Upper lobe of left lung (tissue), 6 donors: ENCODE measurements at regions not wholly inside any gene's neighbourhood (a gene's known extent, or its start where the extent isn't known, plus 50 kb on each side); places are given as distances from the start of the nearest gene placed in this dataset.

Experiments used
- ATAC-seq, 2 donors: fragments of 200-7000 bp; cut with Tn5 transposase; one replicate each; pipeline ENCODE4 v1.9.1; 2022; ENCODE audit warnings: mild to moderate bottlenecking in 2 of 2, moderate library complexity in 2 of 2; ENCODE audit not compliant: low FRiP score in 2 of 2
- DNase-seq, 2 donors: peaks; one replicate each; pipeline ENCODE4 v3.0.0-alpha.2; 2019 to 2020
- H3K27ac ChIP-seq, 4 donors: fragments of 200-600 bp; sonication (generic); one replicate each; pipeline ENCODE4 v1.5.1; 2016 to 2019
- H3K27me3 ChIP-seq, 4 donors: fragments of 200-600 bp; sonication (generic); one replicate each; pipeline ENCODE4 v1.5.1; 2017 to 2019
- H3K36me3 ChIP-seq, 4 donors: fragments of 200-600 bp; sonication (generic); one replicate each; pipeline ENCODE4 v1.5.1; 2016 to 2019
- H3K4me1 ChIP-seq, 4 donors: fragments of 200-600 bp; sonication (generic); one replicate each; pipeline ENCODE4 v1.5.1; 2018 to 2019
- H3K4me3 ChIP-seq, 4 donors: fragments of 200-600 bp; sonication (generic); one replicate each; pipeline ENCODE4 v1.5.1; 2017 to 2019; ENCODE audit warnings: mild to moderate bottlenecking in 2 of 4, moderate library complexity in 1 of 4
- H3K9me3 ChIP-seq, 4 donors: fragments of 200-600 bp; sonication (generic); one replicate each; pipeline ENCODE4 v1.5.1; 2018 to 2019
- EP300 ChIP-seq, 4 donors: sonication (generic); formaldehyde crosslinking; IDR thresholded peaks; one replicate each; pipeline ENCODE4 v1.5.1; 2017; ENCODE audit warnings: antibody characterized with exemption in 4 of 4, control low read depth in 2 of 4
- POLR2A ChIP-seq, 4 donors: fragments of 450-650 bp; IDR thresholded peaks; one replicate each; pipeline ENCODE4 v1.5.1; 2016 to 2017; ENCODE audit warnings: antibody characterized with exemption in 4 of 4, mild to moderate bottlenecking in 2 of 4
- POLR2AphosphoS5 ChIP-seq, 2 donors: sonication (generic); formaldehyde crosslinking; IDR thresholded peaks; one replicate each; pipeline ENCODE4 v1.5.1; 2017; ENCODE audit warnings: antibody characterized with exemption in 2 of 2
- WGBS, 2 donors: methylation state at CpG; one replicate each; pipeline ENCODE4 v1.1.5; 2017 to 2018; 5-methylcytosine and 5-hydroxymethylcytosine counted together
- TF ChIP-seq, protein P1 (sequence below), 6 experiments: fragments of 450-650 bp in 4 of 6; fragments of 200-600 bp in 2 of 6; sonication (generic) in 2 of 6; IDR thresholded peaks; one replicate each; pipeline ENCODE4 v1.5.1; 2016 to 2019; ENCODE audit warnings: antibody characterized with exemption in 6 of 6
- donor health status: DM: no; HTN: no; CAD: no; lungs with moderate emphysema.
- donor health status: DM: no; HTN: yes; CAD: no; lungs with severe emphysema.

- Histone ChIP-seq H3K4me1 (no peaks in the 10 kb centered on the region), H3K36me3 (no peaks in the 10 kb centered on the region), H3K4me3 (no peak overlapping the region), H3K9me3 (no peaks in the 10 kb centered on the region), H3K27ac (no peak overlapping the region), H3K27me3 (no peaks in the 10 kb centered on the region)
- ATAC-seq = no peak
- TF ChIP-seq, protein P1, sequence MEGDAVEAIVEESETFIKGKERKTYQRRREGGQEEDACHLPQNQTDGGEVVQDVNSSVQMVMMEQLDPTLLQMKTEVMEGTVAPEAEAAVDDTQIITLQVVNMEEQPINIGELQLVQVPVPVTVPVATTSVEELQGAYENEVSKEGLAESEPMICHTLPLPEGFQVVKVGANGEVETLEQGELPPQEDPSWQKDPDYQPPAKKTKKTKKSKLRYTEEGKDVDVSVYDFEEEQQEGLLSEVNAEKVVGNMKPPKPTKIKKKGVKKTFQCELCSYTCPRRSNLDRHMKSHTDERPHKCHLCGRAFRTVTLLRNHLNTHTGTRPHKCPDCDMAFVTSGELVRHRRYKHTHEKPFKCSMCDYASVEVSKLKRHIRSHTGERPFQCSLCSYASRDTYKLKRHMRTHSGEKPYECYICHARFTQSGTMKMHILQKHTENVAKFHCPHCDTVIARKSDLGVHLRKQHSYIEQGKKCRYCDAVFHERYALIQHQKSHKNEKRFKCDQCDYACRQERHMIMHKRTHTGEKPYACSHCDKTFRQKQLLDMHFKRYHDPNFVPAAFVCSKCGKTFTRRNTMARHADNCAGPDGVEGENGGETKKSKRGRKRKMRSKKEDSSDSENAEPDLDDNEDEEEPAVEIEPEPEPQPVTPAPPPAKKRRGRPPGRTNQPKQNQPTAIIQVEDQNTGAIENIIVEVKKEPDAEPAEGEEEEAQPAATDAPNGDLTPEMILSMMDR (IDR thresholded peaks at IDR 0.05) = no peak
- no peak for TF ChIP-seq POLR2A (IDR thresholded peaks at IDR 0.05)
- TF ChIP-seq POLR2AphosphoS5 (IDR thresholded peaks at IDR 0.05) = no peak
- TF ChIP-seq EP300 (IDR thresholded peaks at IDR 0.05) = no peak
- WGBS, 2 donors = 38 to 73% methylated on average over 2 to 5 of the region's 5 CpGs
- DNase-seq = no peak
Measured at GRCh38 chr2:187994464-187995331, 297.0 kb upstream of the GULP1 start.

DNA sequence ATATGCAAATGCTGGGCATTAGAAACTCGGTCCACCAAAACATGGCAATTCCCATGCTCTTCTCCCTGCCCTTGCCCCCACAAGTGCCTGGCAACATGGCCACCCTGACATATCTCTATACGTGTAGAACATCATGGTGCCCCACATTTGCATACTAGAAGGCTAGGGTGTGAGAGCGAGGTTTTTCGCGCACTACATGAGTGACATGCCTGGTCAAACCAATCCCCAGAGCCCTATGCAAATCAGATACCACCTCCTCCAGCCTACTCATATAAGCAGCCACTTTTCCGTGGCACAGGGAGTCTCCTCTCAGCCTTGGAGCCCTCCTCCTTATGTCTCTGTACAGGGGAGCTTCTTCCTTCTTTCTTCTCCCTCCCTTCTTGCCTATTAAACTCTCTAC, 296.1 kb upstream of the GULP1 start:
- Histone ChIP-seq H3K27me3 (no peaks in the 10 kb centered on the region), H3K36me3 (no peaks in the 10 kb centered on the region), H3K27ac (no peak overlapping the region), H3K4me3 (no peak overlapping the region), H3K9me3 (no peaks in the 10 kb centered on the region), H3K4me1 (no peaks in the 10 kb centered on the region)
- TF ChIP-seq POLR2A (IDR thresholded peaks at IDR 0.05) = no peak
- TF ChIP-seq EP300 (IDR thresholded peaks at IDR 0.05) = no peak
- no peak for ATAC-seq
- 80 to 90% methylated on average over 6 of the region's 6 CpGs for WGBS, 2 donors
- DNase-seq = no peak

DNA sequence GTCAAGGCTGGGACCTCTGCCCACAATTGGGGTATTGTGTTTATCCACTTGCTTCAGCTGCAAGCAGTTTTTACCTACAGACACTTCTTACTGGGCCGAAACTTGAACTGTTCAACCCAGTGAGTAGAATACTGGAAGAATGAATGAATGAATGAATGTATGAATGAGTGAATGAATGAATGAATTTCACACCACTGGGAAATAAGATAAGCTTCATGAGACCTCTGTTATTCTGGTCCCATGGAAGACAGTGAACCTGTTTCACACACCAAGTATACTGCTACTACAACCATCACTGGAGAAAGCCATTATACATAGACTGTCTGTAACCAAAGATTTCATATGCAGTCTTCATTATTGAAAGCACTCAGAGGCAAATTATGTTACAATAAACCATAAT, 295.0 kb upstream of the GULP1 start:
- Histone ChIP-seq H3K9me3 (no peaks in the 10 kb centered on the region), H3K4me3 (no peak overlapping the region), H3K36me3 (no peaks in the 10 kb centered on the region), H3K27me3 (no peaks in the 10 kb centered on the region), H3K4me1 (no peaks in the 10 kb centered on the region), H3K27ac (no peak overlapping the region)
- WGBS, 2 donors = 100% methylated on average over 1 of the region's 1 CpG
- TF ChIP-seq, protein P1 (IDR thresholded peaks at IDR 0.05) = no peak
- TF ChIP-seq POLR2AphosphoS5 (IDR thresholded peaks at IDR 0.05) (no peak), POLR2A (IDR thresholded peaks at IDR 0.05) (no peak), EP300 (IDR thresholded peaks at IDR 0.05) (no peak)
- DNase-seq (no peak), ATAC-seq (no peak)

DNA sequence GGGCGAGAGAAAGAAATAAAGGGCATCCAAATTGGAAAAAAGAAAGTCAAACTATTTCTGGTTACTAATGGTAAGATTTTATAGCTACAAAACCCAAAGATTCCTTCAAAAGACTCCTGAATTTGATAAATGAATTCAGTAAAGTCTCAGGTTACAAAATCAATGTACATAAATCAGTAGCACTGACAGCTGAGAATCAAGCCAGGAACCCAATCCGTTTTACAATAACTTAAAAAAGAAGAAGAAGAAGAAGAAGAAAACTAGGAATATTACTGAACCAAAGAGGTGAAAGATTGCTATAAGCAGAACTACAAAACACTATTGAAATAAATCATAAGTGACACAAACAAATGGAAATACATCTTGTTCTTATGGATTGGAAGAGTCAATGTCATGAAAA, 291.5 kb upstream of the GULP1 start:
- Histone ChIP-seq H3K9me3 (no peaks in the 10 kb centered on the region), H3K4me1 (no peaks in the 10 kb centered on the region), H3K36me3 (no peaks in the 10 kb centered on the region), H3K27me3 (no peaks in the 10 kb centered on the region), H3K27ac (no peak overlapping the region), H3K4me3 (no peak overlapping the region)
- 33 to 41% methylated on average over 2 of the region's 2 CpGs for WGBS, 2 donors
- TF ChIP-seq EP300 (IDR thresholded peaks at IDR 0.05) (no peak), POLR2AphosphoS5 (IDR thresholded peaks at IDR 0.05) (no peak), POLR2A (IDR thresholded peaks at IDR 0.05) (no peak)
- TF ChIP-seq, protein P1 (IDR thresholded peaks at IDR 0.05) = no peak
- DNase-seq (no peak), ATAC-seq (no peak)

DNA sequence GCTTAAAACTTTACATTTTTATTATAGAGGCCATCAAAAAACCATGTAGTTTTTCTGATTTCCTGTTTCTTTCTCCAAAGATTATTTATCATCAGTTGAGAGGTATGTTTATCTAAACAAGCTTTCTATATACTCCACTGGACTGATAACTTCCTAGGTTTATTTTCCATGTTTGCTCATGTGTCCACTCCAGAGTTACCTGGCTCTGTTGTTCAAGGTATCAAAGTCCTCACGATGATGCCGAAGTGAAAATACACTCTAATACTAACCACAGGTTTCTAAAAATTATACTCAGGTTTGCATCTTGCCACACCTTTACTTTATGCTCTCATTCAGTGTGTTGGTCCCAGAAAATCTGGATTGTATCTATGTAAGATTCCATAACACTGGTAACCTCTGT, 287.9 kb upstream of the GULP1 start:
- WGBS, 2 donors = 44 to 57% methylated on average over 2 of the region's 2 CpGs
- DNase-seq (no peak), ATAC-seq (no peak)
- Histone ChIP-seq H3K27me3 (no peaks in the 10 kb centered on the region), H3K36me3 (no peaks in the 10 kb centered on the region), H3K9me3 (no peaks in the 10 kb centered on the region), H3K4me3 (no peak overlapping the region), H3K4me1 (no peaks in the 10 kb centered on the region), H3K27ac (no peak overlapping the region)
- TF ChIP-seq, protein P1 (IDR thresholded peaks at IDR 0.05) = no peak
- TF ChIP-seq POLR2AphosphoS5 (IDR thresholded peaks at IDR 0.05) (no peak), POLR2A (IDR thresholded peaks at IDR 0.05) (no peak), EP300 (IDR thresholded peaks at IDR 0.05) (no peak)
